ENCODE measurements at regions not wholly inside any gene's neighbourhood (a gene's known extent, or its start where the extent isn't known, plus 50 kb on each side); places are given as distances from the start of the nearest gene placed in this dataset.

- TF ChIP-seq IKZF3 (tag by site-specific recombination; IDR thresholded peaks at IDR 0.05) (no peak), SP3 (tag by site-specific recombination; IDR thresholded peaks at IDR 0.05) (no peak), GLI2 (tag by site-specific recombination; IDR thresholded peaks at IDR 0.05; ENCODE audit: borderline replicate concordance, low read depth) (no peak), ZNF362 (tag by site-specific recombination; IDR thresholded peaks at IDR 0.05) (no peak), ZNF112 (tag by site-specific recombination; IDR thresholded peaks at IDR 0.05) (no peak), ZNF529 (tag by site-specific recombination; IDR thresholded peaks at IDR 0.05; ENCODE audit: insufficient replicate concordance) (no peak), ZFP37 (tag by site-specific recombination; IDR thresholded peaks at IDR 0.05) (no peak), ZNF404 (tag by site-specific recombination; IDR thresholded peaks at IDR 0.05) (no peak), ZNF792 (tag by site-specific recombination; IDR thresholded peaks at IDR 0.05) (no peak), SP7 (tag by site-specific recombination; IDR thresholded peaks at IDR 0.05) (no peak), HOXC10 (CRISPR knock-in tag; IDR thresholded peaks at IDR 0.05) (no peak), ZNF76 (tag by site-specific recombination; IDR thresholded peaks at IDR 0.05; ENCODE audit: borderline replicate concordance, low read depth) (no peak), ZNF843 (tag by site-specific recombination; IDR thresholded peaks at IDR 0.05) (no peak), PRDM1 (tag by site-specific recombination; IDR thresholded peaks at IDR 0.05) (no peak), ZNF707 (tag by site-specific recombination; IDR thresholded peaks at IDR 0.05) (no peak), ZNF449 (tag by site-specific recombination; IDR thresholded peaks at IDR 0.05) (no peak), ZNF391 (tag by site-specific recombination; IDR thresholded peaks at IDR 0.05; ENCODE audit: borderline replicate concordance, low read depth) (no peak)
- POLR2A ChIA-PET, result no interaction called here
- CTCF ChIA-PET, result interaction anchor here (0.7 kb wide), 1 partner anchor 215 kb away, joined by 3 read pairs; no protein-coding TSS in a partner anchor
These were observed 276.2 kb upstream of the SEMA3C start for GRCh38 chr7:81195033-81195432.

GRCh38 chr7:81190997-81191768, 272.3 kb upstream of the SEMA3C start:
- no peak for TF ChIP-seq SALL2 (tag by site-specific recombination; IDR thresholded peaks at IDR 0.05; ENCODE audit: borderline replicate concordance)
- TF ChIP-seq ZNF48 (tag by site-specific recombination; IDR thresholded peaks at IDR 0.05), result no peak
- no peak for TF ChIP-seq TRIM28 (IDR thresholded peaks at IDR 0.05; ENCODE audit: borderline replicate concordance, low read length)
- TF ChIP-seq SCRT2 (tag by site-specific recombination; IDR thresholded peaks at IDR 0.05), result peak; percentile 64
- no peak for TF ChIP-seq ZNF10 (tag by site-specific recombination; IDR thresholded peaks at IDR 0.05)
- Histone ChIP-seq H3K9me3 (ENCODE audit: control insufficient read depth, insufficient read depth, low read depth, low read length) (no peaks in the 10 kb centered on the region), H3K36me3 (ENCODE audit: control insufficient read depth in 2 of 2, insufficient read depth in 1 of 2, low read length in 2 of 2) (no peaks in the 10 kb centered on the region), H3K4me1 (ENCODE audit: control insufficient read depth, insufficient read depth, low read length) (no peaks in the 10 kb centered on the region), H3K4me3 (ENCODE audit: low read depth, low read length) (no peak overlapping the region), H3K27ac (ENCODE audit: extremely low read depth, low read depth, low read length) (no peak overlapping the region)
- CTCF ChIA-PET, result no interaction called here
- POLR2A ChIA-PET, result no interaction called here

More at GRCh38 chr7:81195033-81195432, 276.2 kb upstream of the SEMA3C start:
- Histone ChIP-seq H3K9me3 (ENCODE audit: control insufficient read depth, insufficient read depth, low read depth, low read length) (no peaks in the 10 kb centered on the region), H3K36me3 (ENCODE audit: control insufficient read depth in 2 of 2, insufficient read depth in 1 of 2, low read length in 2 of 2) (no peaks in the 10 kb centered on the region), H3K27ac (ENCODE audit: extremely low read depth, low read depth, low read length) (no peak overlapping the region), H3K4me1 (ENCODE audit: control insufficient read depth, insufficient read depth, low read length) (no peaks in the 10 kb centered on the region), H3K4me3 (ENCODE audit: low read depth, low read length) (no peak overlapping the region)
